Adrenal gland (tissue), 9 donors: ENCODE measurements at regions not wholly inside any gene's neighbourhood (a gene's known extent, or its start where the extent isn't known, plus 50 kb on each side); places are given as distances from the start of the nearest gene placed in this dataset.

Experiments used
- DNase-seq, 7 donors: peaks; one replicate each; pipeline ENCODE4 v3.0.0-alpha.2; 2019 to 2020
- H3K27ac ChIP-seq, 5 donors: fragments of 200-600 bp; sonication (generic) in 4 of 5; 1 replicate in 3 of 5; 2 replicates in 2 of 5; pipeline versions ENCODE4 v1.5.1 to v1.8.0; 2016 to 2020; ENCODE audit warnings: mild to moderate bottlenecking in 1 of 5
- H3K27me3 ChIP-seq: fragments of 200-600 bp; 2 replicates; pipeline ENCODE4 v1.8.0; 2021
- H3K36me3 ChIP-seq, 2 donors: fragments of 200-600 bp; replicated peaks in 1 of 2; 1 replicate in 1 of 2; 2 replicates in 1 of 2; pipeline versions ENCODE4 v1.5.1 to v1.8.0; 2018 to 2022
- H3K4me1 ChIP-seq, 2 donors: fragments of 200-600 bp; replicated peaks in 1 of 2; 1 replicate in 1 of 2; 2 replicates in 1 of 2; pipeline versions ENCODE4 v1.5.1 to v1.8.0; 2018 to 2021
- H3K4me3 ChIP-seq, 4 donors: fragments of 200-600 bp; sonication (generic) in 3 of 4; one replicate each; pipeline ENCODE4 v1.5.1; 2016 to 2018
- H3K9me3 ChIP-seq, 3 donors: fragments of 200-600 bp; sonication (generic) in 1 of 3; replicated peaks in 1 of 3; 1 replicate in 2 of 3; 2 replicates in 1 of 3; pipeline versions ENCODE4 v1.5.1 to v1.8.0; 2016 to 2021
- POLR2A ChIP-seq, 2 donors: fragments of 450-650 bp; IDR thresholded peaks; one replicate each; pipeline ENCODE4 v1.6.1; 2017; ENCODE audit warnings: antibody characterized with exemption in 2 of 2, mild to moderate bottlenecking in 2 of 2, moderate library complexity in 1 of 2
- WGBS, 4 donors: extraction: QIAGEN DNeasy Blood & Tissue Kit in 2 of 4; methylation state at CpG; one replicate each; pipeline versions ENCODE4 v1.1.5 to v1.1.7; 2013 to 2017; 5-methylcytosine and 5-hydroxymethylcytosine counted together
- intact Hi-C, 2 donors: fragments of 100-400 bp; cut with DNase I; formaldehyde crosslinking; loops; one replicate each; pipeline versions ENCODE4 v1.14.1 to v1.15.0; 2022 to 2023
- TF ChIP-seq, protein P1 (sequence below), 6 experiments: fragments of 450-650 bp in 4 of 6; fragments of 200-600 bp in 2 of 6; sonication (generic) in 1 of 6; IDR thresholded peaks; 1 replicate in 5 of 6; 2 replicates in 1 of 6; pipeline versions ENCODE4 v1.5.1 to v1.8.0; 2016 to 2021; ENCODE audit warnings: antibody characterized with exemption in 6 of 6, mild to moderate bottlenecking in 2 of 6, moderate library complexity in 1 of 6
- donor health status: healthy with polysubstance abuse.
- donor health status: Bipolar disorder and iron deficiency.
- donor health status: DM: yes; HTN: yes; CAD: no.
- donor health status: DM: no; HTN: no; CAD: no.
- donor health status: DM: no; HTN: no; CAD: no.

DNA sequence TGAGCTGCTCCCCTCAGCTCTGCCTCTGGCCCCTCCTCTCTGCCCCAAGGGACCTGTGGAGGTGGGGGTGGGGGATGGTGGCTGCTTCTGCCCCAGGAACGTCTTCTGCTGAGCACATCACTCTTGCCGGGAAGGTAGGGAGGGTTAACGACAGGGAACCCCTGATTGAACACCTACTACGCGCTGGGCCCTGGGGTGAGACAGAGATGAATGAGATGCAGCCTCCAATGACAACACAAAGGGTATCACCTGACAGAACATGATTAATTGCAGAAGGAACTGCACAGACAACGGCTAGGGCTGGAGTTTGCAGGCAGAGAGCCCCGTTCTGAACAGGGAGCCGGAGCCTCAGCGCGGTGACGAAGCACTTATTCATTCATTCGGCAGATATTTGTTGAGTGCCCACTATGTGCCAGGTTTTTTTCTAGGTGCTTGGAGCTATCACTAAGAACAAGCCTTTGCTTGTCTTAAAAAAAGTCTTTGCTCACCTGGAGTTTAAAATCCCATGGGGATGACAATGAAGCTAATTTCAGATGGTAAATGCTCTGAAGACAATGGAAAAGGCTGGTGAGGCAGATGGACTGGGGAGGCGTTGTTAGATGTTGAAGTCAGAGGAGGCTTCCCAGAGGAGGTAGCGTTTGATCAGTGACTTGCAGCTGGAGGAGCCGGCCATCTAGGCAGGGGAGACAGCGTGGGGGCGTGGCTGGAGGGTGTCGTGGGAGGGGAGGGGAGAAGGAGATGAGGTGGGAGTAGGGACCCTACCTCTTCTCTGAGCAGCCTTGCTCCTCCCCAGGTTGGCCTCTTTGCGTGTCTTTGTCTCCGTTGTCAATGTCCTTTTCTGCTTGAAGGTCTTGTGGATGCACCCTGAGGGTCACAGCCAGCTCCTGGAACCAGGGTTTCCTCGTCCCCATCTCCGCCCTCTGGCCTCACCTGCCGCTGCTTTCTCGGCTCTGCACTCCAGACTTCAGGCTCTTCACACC, 103.1 kb upstream of the CSF3R start:
- Histone ChIP-seq H3K27me3 (peaks cover 27% of the 10 kb centered on the region), H3K27ac (no peak overlapping the region)
- no peak for DNase-seq

DNA sequence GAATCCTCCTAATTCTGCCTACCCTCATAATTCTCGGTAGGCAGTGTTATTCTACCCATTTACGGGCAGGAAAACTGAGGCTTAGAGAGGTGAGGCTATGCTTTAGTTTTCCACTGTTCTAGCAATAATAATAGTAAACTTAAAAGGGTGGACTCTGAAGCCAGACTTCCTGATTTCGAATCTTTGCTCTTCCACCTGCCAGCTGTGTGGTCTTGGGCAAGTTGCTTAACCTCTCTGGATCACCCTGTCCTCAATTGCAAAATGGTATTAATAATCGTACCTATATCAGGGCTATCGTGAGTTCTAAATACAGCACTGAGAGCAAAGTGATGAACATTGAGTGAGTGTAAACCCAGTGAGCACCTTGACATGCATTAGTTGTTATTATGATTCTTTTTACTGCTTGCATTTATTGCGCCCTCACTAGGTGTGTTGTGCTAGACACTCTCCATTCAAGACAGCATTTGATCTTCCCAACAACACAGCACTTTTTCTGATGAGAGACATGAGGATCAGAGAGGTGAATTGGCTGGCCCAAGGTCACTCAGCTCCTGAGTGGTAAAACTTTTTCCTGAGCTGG, 102.3 kb upstream of the CSF3R start:
- Histone ChIP-seq H3K27ac (no peak overlapping the region), H3K9me3 (no peaks in the 10 kb centered on the region), H3K4me1 (no peaks in the 10 kb centered on the region), H3K4me3 (no peak overlapping the region), H3K27me3 (peaks cover 27% of the 10 kb centered on the region), H3K36me3 (no peaks in the 10 kb centered on the region)
- TF ChIP-seq POLR2A (IDR thresholded peaks at IDR 0.05): no peak
- TF ChIP-seq, protein P1, sequence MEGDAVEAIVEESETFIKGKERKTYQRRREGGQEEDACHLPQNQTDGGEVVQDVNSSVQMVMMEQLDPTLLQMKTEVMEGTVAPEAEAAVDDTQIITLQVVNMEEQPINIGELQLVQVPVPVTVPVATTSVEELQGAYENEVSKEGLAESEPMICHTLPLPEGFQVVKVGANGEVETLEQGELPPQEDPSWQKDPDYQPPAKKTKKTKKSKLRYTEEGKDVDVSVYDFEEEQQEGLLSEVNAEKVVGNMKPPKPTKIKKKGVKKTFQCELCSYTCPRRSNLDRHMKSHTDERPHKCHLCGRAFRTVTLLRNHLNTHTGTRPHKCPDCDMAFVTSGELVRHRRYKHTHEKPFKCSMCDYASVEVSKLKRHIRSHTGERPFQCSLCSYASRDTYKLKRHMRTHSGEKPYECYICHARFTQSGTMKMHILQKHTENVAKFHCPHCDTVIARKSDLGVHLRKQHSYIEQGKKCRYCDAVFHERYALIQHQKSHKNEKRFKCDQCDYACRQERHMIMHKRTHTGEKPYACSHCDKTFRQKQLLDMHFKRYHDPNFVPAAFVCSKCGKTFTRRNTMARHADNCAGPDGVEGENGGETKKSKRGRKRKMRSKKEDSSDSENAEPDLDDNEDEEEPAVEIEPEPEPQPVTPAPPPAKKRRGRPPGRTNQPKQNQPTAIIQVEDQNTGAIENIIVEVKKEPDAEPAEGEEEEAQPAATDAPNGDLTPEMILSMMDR (IDR thresholded peaks at IDR 0.05): no peak
- WGBS, 4 donors: 63 to 68% (median 67%) methylated on average over 6 of the region's 6 CpGs
- intact Hi-C loops: no loop called here
- no peak for DNase-seq

More for the DNA sequence above, 103.1 kb upstream of the CSF3R start:
- H3K4me3 ChIP-seq: no peak overlapping the region
- no peaks in the 10 kb centered on the region for H3K4me1 ChIP-seq
- no peaks in the 10 kb centered on the region for H3K9me3 ChIP-seq
- intact Hi-C loops: no loop called here
- WGBS, 4 donors: 18 to 31% (median 23%) methylated on average over 21 to 24 of the region's 24 CpGs
- no peak for TF ChIP-seq POLR2A (IDR thresholded peaks at IDR 0.05)
- TF ChIP-seq, protein P1 (IDR thresholded peaks at IDR 0.05): no peak
- no peaks in the 10 kb centered on the region for H3K36me3 ChIP-seq

DNA sequence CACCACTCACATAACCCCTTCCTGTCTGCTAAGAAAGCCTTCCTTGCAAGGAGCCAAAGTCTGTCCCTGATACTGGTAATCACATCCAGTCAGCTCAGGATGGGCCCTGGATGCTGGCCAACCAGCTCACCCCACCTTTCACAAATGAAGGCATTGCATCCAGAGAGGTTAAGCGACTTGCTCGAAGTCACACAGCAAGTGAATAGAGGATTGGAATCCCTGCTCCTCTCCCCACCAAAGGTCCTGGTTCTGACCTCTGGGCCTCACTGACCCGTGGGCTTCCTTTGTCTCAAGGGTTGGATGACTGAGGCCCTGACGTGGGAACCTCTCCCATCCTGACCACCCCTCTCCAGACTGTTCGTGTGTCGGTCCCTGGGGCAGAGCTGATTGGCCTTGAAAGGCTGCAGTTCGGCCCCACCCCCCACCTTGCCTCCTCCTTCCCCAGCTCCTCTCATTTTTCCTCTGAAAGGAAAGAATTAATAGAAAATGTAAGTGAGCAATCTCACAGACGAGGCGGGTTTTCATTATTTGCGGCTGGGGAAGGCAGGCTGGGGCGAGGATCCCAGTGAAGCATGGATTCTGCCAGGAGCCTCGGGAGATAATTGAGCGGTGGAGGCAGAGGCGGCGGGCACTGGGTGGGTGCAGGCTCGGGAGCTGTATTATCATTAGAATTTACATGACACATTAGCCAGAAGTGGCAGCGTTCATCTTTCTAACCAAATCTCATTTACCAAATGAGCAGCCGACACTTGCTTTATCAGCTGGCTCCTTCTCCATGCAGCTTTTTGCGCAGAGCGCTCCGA, 101.5 kb upstream of the CSF3R start:
- Histone ChIP-seq H3K27me3 (peaks cover 26% of the 10 kb centered on the region), H3K36me3 (no peaks in the 10 kb centered on the region), H3K9me3 (no peaks in the 10 kb centered on the region), H3K4me3 (no peak overlapping the region), H3K27ac (no peak overlapping the region), H3K4me1 (no peaks in the 10 kb centered on the region)
- 52 to 65% (median 60%) methylated on average over 21 of the region's 21 CpGs for WGBS, 4 donors
- intact Hi-C loops: no loop called here
- TF ChIP-seq, protein P1 (IDR thresholded peaks at IDR 0.05): no peak
- TF ChIP-seq POLR2A (IDR thresholded peaks at IDR 0.05): no peak
- DNase-seq: no peak

DNA sequence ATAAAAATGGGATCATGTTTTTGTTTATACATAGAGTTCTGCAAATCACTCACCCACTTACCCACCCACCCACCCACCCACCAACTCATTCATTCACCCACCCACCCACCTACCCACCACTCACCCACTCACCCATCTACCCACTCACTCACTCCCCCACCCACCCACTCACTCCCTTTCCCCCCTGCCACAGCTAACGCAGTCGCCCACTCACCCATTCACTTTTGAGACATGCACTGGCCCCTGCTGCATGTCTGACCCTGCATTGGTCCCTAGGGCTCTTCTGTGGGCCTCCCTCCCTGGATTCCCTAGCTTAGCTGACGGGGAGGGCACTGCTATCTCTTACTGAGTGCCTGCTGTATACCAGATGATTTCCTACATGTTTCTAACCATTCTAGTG, 100.4 kb upstream of the CSF3R start:
- H3K27ac ChIP-seq: no peak overlapping the region
- no peak for TF ChIP-seq POLR2A (IDR thresholded peaks at IDR 0.05)
- TF ChIP-seq, protein P1 (IDR thresholded peaks at IDR 0.05): no peak
- no peaks in the 10 kb centered on the region for H3K4me1 ChIP-seq
- 68 to 82% (median 77%) methylated on average over 3 of the region's 3 CpGs for whole genome bisulfite sequencing, 4 donors
- intact Hi-C loops: no loop called here
- H3K36me3 ChIP-seq: no peaks in the 10 kb centered on the region
- H3K27me3 ChIP-seq: peaks cover 18% of the 10 kb centered on the region
- no peaks in the 10 kb centered on the region for H3K9me3 ChIP-seq
- no peak for DNase-seq
- no peak overlapping the region for H3K4me3 ChIP-seq
